ENCODE measurements at regions not wholly inside any gene's neighbourhood (a gene's known extent, or its start where the extent isn't known, plus 50 kb on each side); places are given as distances from the start of the nearest gene placed in this dataset.
"Not testable (repeated sequence)": the region's sequence is repeated elsewhere in the genome, so short reads cannot be mapped to it uniquely, and the experiment has no call there.

GRCh38 chr2:186972281-186972970 lies 123.5 kb upstream of the ZSWIM2 start:
- H3K27me3 ChIP-seq (replicated peaks in 1 of 2; ENCODE audit: control insufficient read depth in 2 of 2, extremely low read depth in 1 of 2, insufficient read depth in 2 of 2, low read length in 1 of 2): no peaks in the 10 kb centered on the region
- H3K9me3 Mint-ChIP-seq: no peaks in the 10 kb centered on the region
- no peak overlapping the region for H3K4me3 ChIP-seq (ENCODE audit: control insufficient read depth in 1 of 2, extremely low read depth in 1 of 2, low read length in 1 of 2)
- ATAC-seq (replicated peaks in 1 of 4): no peak
- no peak for DNase-seq
- H3K27ac ChIP-seq (ENCODE audit: low read length): no peak overlapping the region
- H3K4me1 Mint-ChIP-seq: no peaks in the 10 kb centered on the region
- ChIA-PET CTCF (no interaction called here), POLR2A (no interaction called here)
- no peaks in the 10 kb centered on the region for H3K27me3 Mint-ChIP-seq
- WGBS (ENCODE audit: insufficient coverage): 56% methylated on average over 2 of the region's 7 CpGs
- no peaks in the 10 kb centered on the region for H3K9me3 ChIP-seq
- H3K36me3 ChIP-seq (ENCODE audit: control insufficient read depth in 2 of 2, extremely low read depth in 1 of 2, insufficient read depth in 1 of 2, low read length in 1 of 2): no peaks in the 10 kb centered on the region
- H3K4me1 ChIP-seq (ENCODE audit: control insufficient read depth in 1 of 2, extremely low read depth in 1 of 2, insufficient read depth in 2 of 2, low read length in 2 of 2): no peaks in the 10 kb centered on the region
- no peak overlapping the region for H3K27ac Mint-ChIP-seq
- no peak overlapping the region for H3K4me3 Mint-ChIP-seq
- no peaks in the 10 kb centered on the region for H3K36me3 Mint-ChIP-seq

GRCh38 chr2:186968277-186968676 lies 119.3 kb upstream of the ZSWIM2 start:
- H3K9me3 Mint-ChIP-seq: peaks cover 0 to under 1% (median under 1%) of the 10 kb centered on the region in 3 donors
- WGBS (ENCODE audit: insufficient coverage): 60% methylated on average over 3 of the region's 4 CpGs
- no peak for DNase-seq
- Histone ChIP-seq H3K27me3 (replicated peaks in 1 of 2; ENCODE audit: control insufficient read depth in 2 of 2, extremely low read depth in 1 of 2, insufficient read depth in 2 of 2, low read length in 1 of 2) (no peaks in the 10 kb centered on the region), H3K36me3 (ENCODE audit: control insufficient read depth in 2 of 2, extremely low read depth in 1 of 2, insufficient read depth in 1 of 2, low read length in 1 of 2) (no peaks in the 10 kb centered on the region), H3K27ac (ENCODE audit: low read length) (no peak overlapping the region), H3K4me3 (ENCODE audit: control insufficient read depth in 1 of 2, extremely low read depth in 1 of 2, low read length in 1 of 2) (no peak overlapping the region), H3K4me1 (ENCODE audit: control insufficient read depth in 1 of 2, extremely low read depth in 1 of 2, insufficient read depth in 2 of 2, low read length in 2 of 2) (no peaks in the 10 kb centered on the region), H3K9me3 (no peaks in the 10 kb centered on the region)
- no peak overlapping the region for H3K27ac Mint-ChIP-seq
- H3K36me3 Mint-ChIP-seq: no peaks in the 10 kb centered on the region
- H3K27me3 Mint-ChIP-seq: no peaks in the 10 kb centered on the region
- CTCF ChIA-PET: no interaction called here
- POLR2A ChIA-PET: no interaction called here
- no peak for ATAC-seq (replicated peaks in 1 of 4)
- H3K4me1 Mint-ChIP-seq: no peaks in the 10 kb centered on the region
- H3K4me3 Mint-ChIP-seq: no peak overlapping the region

GRCh38 chr2:186966015-186966414 lies 117.0 kb upstream of the ZSWIM2 start:
- CTCF ChIA-PET: no interaction called here
- Mint-ChIP-seq H3K9me3 (peaks cover 0 to 3% (median 3%) of the 10 kb centered on the region in 3 donors), H3K36me3 (no peaks in the 10 kb centered on the region), H3K4me3 (no peak overlapping the region), H3K27me3 (no peaks in the 10 kb centered on the region), H3K27ac (no peak overlapping the region), H3K4me1 (no peaks in the 10 kb centered on the region)
- ATAC-seq (replicated peaks in 1 of 4) (no peak), DNase-seq (no peak)
- no peaks in the 10 kb centered on the region for H3K9me3 ChIP-seq
- no peak overlapping the region for H3K27ac ChIP-seq (ENCODE audit: low read length)
- H3K4me3 ChIP-seq (ENCODE audit: control insufficient read depth in 1 of 2, extremely low read depth in 1 of 2, low read length in 1 of 2): no peak overlapping the region
- POLR2A ChIA-PET: no interaction called here
- no peaks in the 10 kb centered on the region for H3K36me3 ChIP-seq (ENCODE audit: control insufficient read depth in 2 of 2, extremely low read depth in 1 of 2, insufficient read depth in 1 of 2, low read length in 1 of 2)
- WGBS (ENCODE audit: insufficient coverage): 93% methylated on average over 2 of the region's 4 CpGs
- no peaks in the 10 kb centered on the region for H3K4me1 ChIP-seq (ENCODE audit: control insufficient read depth in 1 of 2, extremely low read depth in 1 of 2, insufficient read depth in 2 of 2, low read length in 2 of 2)
- no peaks in the 10 kb centered on the region for H3K27me3 ChIP-seq (replicated peaks in 1 of 2; ENCODE audit: control insufficient read depth in 2 of 2, extremely low read depth in 1 of 2, insufficient read depth in 2 of 2, low read length in 1 of 2)

GRCh38 chr2:186962085-186962747 lies 113.2 kb upstream of the ZSWIM2 start:
- H3K9me3 ChIP-seq: no peaks in the 10 kb centered on the region
- no peak overlapping the region for H3K4me3 Mint-ChIP-seq
- DNase-seq: no peak
- no peaks in the 10 kb centered on the region for H3K36me3 Mint-ChIP-seq
- ChIA-PET POLR2A (no interaction called here), CTCF (no interaction called here)
- no peak for ATAC-seq (replicated peaks in 1 of 4)
- no peak overlapping the region for H3K27ac Mint-ChIP-seq
- H3K27me3 Mint-ChIP-seq: no peaks in the 10 kb centered on the region
- no peak overlapping the region for H3K4me3 ChIP-seq (ENCODE audit: control insufficient read depth in 1 of 2, extremely low read depth in 1 of 2, low read length in 1 of 2)
- H3K4me1 Mint-ChIP-seq: no peaks in the 10 kb centered on the region
- no peaks in the 10 kb centered on the region for H3K36me3 ChIP-seq (ENCODE audit: control insufficient read depth in 2 of 2, extremely low read depth in 1 of 2, insufficient read depth in 1 of 2, low read length in 1 of 2)
- no peak overlapping the region for H3K27ac ChIP-seq (ENCODE audit: low read length)
- 92% methylated on average over 40 of the region's 46 CpGs for WGBS (ENCODE audit: insufficient coverage)
- peaks cover 0 to 3% (median 3%) of the 10 kb centered on the region in 3 donors for H3K9me3 Mint-ChIP-seq
- no peaks in the 10 kb centered on the region for H3K4me1 ChIP-seq (ENCODE audit: control insufficient read depth in 1 of 2, extremely low read depth in 1 of 2, insufficient read depth in 2 of 2, low read length in 2 of 2)
- H3K27me3 ChIP-seq (replicated peaks in 1 of 2; ENCODE audit: control insufficient read depth in 2 of 2, extremely low read depth in 1 of 2, insufficient read depth in 2 of 2, low read length in 1 of 2): no peaks in the 10 kb centered on the region

GRCh38 chr2:186960241-186960640 lies 111.3 kb upstream of the ZSWIM2 start:
- no CpG with 5 or more reads among the region's 5 CpGs for WGBS (ENCODE audit: insufficient coverage)
- H3K27me3 ChIP-seq (replicated peaks in 1 of 2; ENCODE audit: control insufficient read depth in 2 of 2, extremely low read depth in 1 of 2, insufficient read depth in 2 of 2, low read length in 1 of 2); CTCF ChIA-PET; H3K27ac Mint-ChIP-seq; H3K4me1 Mint-ChIP-seq; H3K9me3 Mint-ChIP-seq; H3K4me3 Mint-ChIP-seq; DNase-seq; H3K4me1 ChIP-seq (ENCODE audit: control insufficient read depth in 1 of 2, extremely low read depth in 1 of 2, insufficient read depth in 2 of 2, low read length in 2 of 2); H3K27ac ChIP-seq (ENCODE audit: low read length); POLR2A ChIA-PET; H3K9me3 ChIP-seq; H3K36me3 ChIP-seq (ENCODE audit: control insufficient read depth in 2 of 2, extremely low read depth in 1 of 2, insufficient read depth in 1 of 2, low read length in 1 of 2); H3K4me3 ChIP-seq (ENCODE audit: control insufficient read depth in 1 of 2, extremely low read depth in 1 of 2, low read length in 1 of 2); H3K27me3 Mint-ChIP-seq; ATAC-seq (replicated peaks in 1 of 4); H3K36me3 Mint-ChIP-seq: not testable (repeated sequence)

- Histone ChIP-seq H3K4me3 (ENCODE audit: control insufficient read depth in 1 of 2, extremely low read depth in 1 of 2, low read length in 1 of 2) (no peak overlapping the region), H3K27ac (ENCODE audit: low read length) (no peak overlapping the region), H3K4me1 (ENCODE audit: control insufficient read depth in 1 of 2, extremely low read depth in 1 of 2, insufficient read depth in 2 of 2, low read length in 2 of 2) (no peaks in the 10 kb centered on the region), H3K9me3 (no peaks in the 10 kb centered on the region), H3K36me3 (ENCODE audit: control insufficient read depth in 2 of 2, extremely low read depth in 1 of 2, insufficient read depth in 1 of 2, low read length in 1 of 2) (no peaks in the 10 kb centered on the region), H3K27me3 (replicated peaks in 1 of 2; ENCODE audit: control insufficient read depth in 2 of 2, extremely low read depth in 1 of 2, insufficient read depth in 2 of 2, low read length in 1 of 2) (no peaks in the 10 kb centered on the region)
- ATAC-seq (replicated peaks in 1 of 4): no peak
- Mint-ChIP-seq H3K9me3 (peaks cover 0 to 3% (median 3%) of the 10 kb centered on the region in 3 donors), H3K4me1 (no peaks in the 10 kb centered on the region), H3K36me3 (no peaks in the 10 kb centered on the region), H3K27ac (no peak overlapping the region), H3K27me3 (no peaks in the 10 kb centered on the region), H3K4me3 (no peak overlapping the region)
- ChIA-PET CTCF (no interaction called here), POLR2A (no interaction called here)
- no peak for DNase-seq
- WGBS (ENCODE audit: insufficient coverage): no CpG with 5 or more reads among the region's 6 CpGs
These were observed 110.5 kb upstream of the ZSWIM2 start for GRCh38 chr2:186959486-186959885.
